NCI-H187 treated with DMSO at 0.1 percent for 48 hours (cell line): ENCODE measurements at regions not wholly inside any gene's neighbourhood (a gene's known extent, or its start where the extent isn't known, plus 50 kb on each side); places are given as distances from the start of the nearest gene placed in this dataset.
"Not testable (repeated sequence)": the region's sequence is repeated elsewhere in the genome, so short reads cannot be mapped to it uniquely, and the experiment has no call there.

Experiments
- DNase-seq: peaks from one replicate; lab custom pipeline; 2025; lab: John Stamatoyannopoulos, UW

DNA sequence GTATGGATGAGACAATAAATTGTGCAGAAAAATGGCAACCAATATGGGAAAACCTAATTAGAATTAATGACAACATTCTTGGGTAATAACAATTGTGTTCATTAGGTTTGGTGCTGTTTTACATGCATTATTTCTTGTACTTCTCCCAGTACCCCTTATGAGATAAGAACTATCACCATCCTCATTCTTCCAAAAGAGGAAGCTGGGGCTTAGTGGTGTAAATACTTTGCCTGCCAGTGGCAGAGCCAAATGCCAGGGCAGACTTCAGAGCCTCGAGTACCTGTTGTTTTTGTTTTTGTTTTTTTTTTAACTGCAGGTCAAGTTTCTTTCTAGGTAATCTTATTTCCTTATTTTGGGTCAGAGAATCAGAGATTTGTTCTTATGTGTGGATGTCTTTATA is 206.4 kb downstream of the RHOU start:
- DNase-seq, result no peak

GRCh38 chr1:228943436-228943835 is 208.2 kb downstream of the RHOU start:
- DNase-seq, result no peak

DNA sequence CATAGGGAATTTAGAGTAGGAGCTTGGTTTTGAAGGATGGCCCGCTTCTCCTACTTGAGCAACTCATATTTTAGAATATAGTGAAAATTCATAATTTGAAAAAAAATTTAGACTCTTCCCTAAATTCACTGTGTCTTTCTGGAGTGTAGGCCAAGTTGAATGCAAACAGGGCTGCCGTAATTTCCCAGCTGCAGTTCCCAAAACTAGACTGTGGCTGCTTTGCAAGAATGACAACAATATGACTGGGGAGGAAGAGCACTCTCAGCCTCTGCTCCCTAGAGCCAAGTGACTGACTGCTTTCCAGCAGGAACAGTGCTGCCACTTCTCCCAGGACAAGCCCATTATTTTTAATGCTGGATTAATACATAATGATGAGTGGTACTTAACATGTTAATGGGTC is 209.0 kb downstream of the RHOU start:
- no peak for DNase-seq

GRCh38 chr1:228944935-228945371 is 209.7 kb downstream of the RHOU start:
- no peak for DNase-seq

DNA sequence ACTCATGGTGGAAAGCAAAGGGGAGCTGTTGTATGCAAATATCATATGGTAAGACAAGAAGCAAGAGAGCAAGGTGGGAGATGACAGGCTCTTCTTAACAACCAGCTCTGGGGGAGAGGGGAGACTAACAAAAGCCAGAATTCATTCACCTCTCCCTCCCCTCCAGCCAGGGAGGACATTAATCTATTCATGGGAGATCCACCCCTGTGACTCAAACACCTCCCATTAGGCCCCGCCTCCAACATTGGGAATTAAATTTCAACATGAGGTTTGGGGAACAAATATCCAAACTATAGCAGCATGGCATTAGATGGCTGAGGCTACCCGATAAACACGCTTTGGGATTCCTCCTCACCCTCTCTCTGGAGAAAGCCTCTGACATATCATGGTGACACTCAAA is 210.6 kb downstream of the RHOU start:
- DNase-seq, result no peak

GRCh38 chr1:228949617-228950016 is 214.3 kb downstream of the RHOU start:
- not testable (repeated sequence) for DNase-seq

- DNase-seq, result no peak
Observed at GRCh38 chr1:228953207-228953606, 217.9 kb downstream of the RHOU start.

- not testable (repeated sequence) for DNase-seq
Observed at GRCh38 chr1:228953808-228954207, 218.5 kb downstream of the RHOU start.

DNA sequence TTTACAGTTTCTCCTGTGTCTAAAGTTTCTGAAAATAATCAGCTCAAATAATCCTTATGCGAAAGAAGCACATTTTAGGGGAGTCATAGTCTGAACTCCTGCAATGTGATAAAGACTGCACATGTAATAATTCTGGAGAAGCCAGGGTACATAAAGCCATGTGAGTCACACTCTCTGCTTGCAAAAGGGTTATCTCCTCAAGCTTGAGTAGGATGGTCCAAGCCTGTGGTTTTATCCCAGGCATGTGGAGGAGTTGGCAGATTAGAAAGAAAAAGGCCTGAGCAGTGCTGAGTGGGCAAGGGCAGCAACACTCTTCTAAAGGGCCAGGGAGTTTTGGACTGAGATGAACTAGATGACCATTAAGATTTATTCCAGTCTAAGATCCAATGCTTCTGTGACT is 220.4 kb downstream of the RHOU start:
- no peak for DNase-seq

DNA sequence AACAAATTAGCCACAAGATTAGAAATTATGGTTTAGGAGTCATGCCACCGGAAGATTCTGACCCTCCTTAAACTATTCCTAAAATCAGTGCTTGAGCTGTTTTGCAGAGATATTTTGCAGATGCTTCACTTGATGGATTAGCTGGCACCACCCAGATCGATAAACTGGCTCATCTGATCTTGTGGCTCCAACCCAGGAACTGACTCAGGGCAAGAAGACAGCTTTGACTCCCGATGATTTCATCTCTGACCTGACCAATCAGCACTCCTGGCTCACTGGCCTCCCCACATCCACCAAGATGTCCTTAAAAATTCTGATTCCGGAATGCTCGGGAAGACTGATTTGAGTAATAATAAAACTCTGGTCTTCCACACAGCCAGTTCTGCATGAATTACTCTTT is 221.6 kb downstream of the RHOU start:
- no peak for DNase-seq

DNA sequence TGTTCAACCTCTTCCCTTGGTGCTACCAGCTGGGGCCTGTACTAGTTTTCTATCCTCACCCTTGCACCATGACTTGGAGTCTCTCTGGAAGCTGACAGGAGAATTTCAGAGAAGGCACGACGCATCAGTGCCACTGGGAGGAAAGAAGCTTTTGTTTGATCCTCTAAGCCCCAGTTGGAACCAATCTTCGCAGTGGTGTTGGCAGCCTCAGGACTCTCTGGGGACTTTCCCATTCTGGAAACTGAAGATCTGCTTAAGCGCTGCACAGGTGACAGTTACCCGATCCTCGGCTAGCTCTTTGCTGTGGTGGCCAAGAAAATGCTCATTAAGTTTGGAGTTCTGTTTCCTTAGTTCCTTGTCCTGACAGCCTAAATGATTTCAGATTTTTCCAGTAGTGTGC is 222.3 kb downstream of the RHOU start:
- DNase-seq, result no peak

GRCh38 chr1:228958121-228958520 is 222.8 kb downstream of the RHOU start:
- no peak for DNase-seq

DNA sequence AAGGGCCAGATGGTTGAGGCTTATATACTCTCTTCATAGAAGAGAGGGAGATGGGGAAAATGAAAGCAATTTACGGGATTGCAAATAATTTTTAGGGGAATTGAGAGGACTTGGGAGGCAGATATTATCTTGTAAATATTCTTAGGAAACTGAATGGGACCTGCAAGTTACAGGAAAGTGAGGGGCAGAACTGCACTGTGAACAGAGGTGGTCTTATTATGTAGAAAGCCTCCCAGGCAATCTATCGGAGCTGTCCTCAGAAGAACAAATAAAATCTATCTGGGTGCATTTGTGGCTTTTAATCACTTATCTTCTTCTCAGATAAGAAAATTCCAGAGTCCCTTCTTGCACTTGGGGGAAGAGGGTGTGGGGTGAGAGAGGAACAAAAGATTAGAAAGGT is 223.5 kb downstream of the RHOU start:
- DNase-seq, result no peak

GRCh38 chr1:228960705-228961104 is 225.4 kb downstream of the RHOU start:
- DNase-seq, result no peak

DNA sequence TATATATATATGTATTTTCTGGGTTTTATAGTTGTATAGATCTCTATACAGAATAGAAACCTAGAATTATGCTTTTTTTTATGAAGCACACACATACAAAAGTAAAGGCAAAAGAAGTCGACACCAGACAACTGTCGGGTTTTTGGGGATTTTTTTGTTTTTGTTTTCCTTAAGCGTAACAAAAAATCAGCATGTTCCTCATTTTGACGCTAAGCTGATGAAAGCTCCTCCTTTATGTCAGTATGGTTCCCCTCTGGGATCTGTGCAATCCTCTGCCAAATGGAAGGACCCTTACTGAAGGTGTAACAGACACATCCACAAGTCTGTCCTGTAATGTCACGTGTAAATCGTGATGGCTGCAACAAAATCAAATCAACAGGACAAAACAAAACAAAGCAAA is 226.2 kb downstream of the RHOU start:
- DNase-seq, result no peak

DNA sequence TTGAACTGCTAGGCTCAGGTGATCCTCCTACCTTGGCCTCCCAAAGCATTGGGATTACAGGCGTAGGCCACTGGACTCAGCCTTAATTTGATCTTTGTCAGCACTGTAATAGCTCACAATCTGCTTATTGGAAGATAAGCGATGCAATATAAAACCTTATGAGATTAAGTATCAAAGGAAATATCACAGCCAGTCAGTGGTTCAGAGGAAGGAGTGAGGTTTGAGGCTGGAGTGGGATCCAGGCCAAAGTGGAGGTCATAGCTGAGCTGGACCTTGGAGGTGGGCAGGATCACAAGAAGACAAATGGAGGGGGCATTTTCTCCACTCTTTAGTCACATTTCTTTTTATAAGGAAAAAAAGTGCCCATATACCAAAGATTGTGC is 228.5 kb downstream of the RHOU start:
- DNase-seq, result no peak

GRCh38 chr1:228964178-228965089 is 229.2 kb downstream of the RHOU start:
- DNase-seq, result no peak

- no peak for DNase-seq
Observed at GRCh38 chr1:228968891-228969606, 233.8 kb downstream of the RHOU start.

DNA sequence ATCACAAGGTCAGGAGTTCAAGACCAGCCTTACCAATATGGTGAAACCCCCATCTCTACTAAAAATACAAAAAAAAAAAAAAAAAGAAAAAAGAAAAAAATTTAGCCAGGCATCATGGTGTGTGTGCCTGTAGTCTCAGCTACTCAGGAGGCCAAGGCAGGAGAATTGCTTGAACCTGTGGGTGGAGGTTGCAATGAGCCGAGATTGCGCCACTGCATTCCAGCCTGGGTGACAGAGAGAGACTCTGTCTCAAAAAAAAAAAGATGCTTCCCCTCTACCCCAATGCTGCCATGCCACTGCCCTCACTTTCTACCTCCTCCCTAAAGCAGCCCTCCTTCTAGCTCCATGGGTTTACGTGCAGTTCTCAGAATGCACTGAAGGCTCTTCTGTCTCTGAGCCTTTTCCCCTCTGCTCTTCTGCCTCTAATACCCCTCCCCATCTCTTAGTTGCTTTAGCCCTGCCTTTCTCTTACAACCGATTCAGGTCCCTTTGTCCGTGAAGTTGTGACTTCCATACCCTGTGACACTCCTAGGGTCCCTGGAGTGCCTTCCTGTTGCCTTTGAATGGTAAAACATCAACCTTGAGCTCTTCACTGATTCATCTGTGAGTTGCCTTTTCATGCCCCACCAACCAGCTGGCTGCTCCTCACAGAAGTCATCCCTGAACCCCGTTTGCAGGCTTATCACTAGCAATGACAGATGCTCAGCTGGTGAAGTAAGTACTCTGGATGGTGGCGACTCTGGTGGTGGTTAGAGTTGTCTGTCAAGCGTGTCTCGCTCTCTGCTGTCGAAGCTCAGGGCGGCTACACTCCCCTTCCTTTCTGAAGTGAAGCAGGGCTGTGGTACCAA is 234.9 kb downstream of the RHOU start:
- no peak for DNase-seq

DNA sequence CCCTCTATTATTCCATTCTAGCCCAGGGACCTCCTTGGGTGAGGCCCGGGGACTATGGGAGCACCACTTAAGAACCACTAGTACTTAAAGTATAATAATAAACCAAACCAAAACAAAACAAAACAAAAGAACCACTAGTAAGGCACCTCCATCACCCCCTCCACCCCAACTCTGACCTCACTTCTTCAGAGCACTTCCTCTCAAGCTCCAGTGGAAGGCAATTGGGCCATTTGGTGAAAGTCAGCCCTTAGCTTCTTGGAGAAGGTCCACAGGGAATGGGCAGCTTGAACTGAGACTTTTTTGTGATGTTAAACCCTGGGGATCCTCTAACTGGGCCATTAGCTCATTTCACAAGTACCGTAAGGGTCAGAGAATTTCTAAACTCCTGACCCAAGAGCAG is 237.3 kb downstream of the RHOU start:
- DNase-seq, result no peak

DNA sequence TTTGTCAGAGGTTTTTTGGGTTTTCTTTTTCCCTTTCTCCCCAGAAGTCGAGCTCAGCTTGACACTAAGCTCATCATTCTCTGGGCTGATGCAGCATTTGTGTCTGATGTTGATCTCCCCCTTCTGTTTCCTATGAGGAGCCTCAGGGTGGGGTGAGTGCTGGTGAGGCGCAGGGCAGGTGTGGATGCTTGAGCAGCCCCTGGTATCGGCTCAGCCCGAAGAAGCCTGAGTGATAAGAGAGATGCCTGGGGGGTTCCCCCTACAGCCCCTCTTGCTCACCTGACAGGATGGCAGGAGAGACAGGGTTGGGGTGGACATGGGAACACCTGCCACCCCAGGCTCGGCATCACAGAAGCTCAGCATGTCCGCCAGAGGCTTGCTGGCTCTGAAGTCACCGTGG is 239.0 kb downstream of the RHOU start:
- no peak for DNase-seq

- DNase-seq, result no peak
Observed at GRCh38 chr1:228975238-228975907, 240.1 kb downstream of the RHOU start.
